SU-DHL-6 (cell line): ENCODE measurements at regions not wholly inside any gene's neighbourhood (a gene's known extent, or its start where the extent isn't known, plus 50 kb on each side); places are given as distances from the start of the nearest gene placed in this dataset.

ENCODE experiments used
- H2AFZ ChIP-seq: fragments of 200-600 bp; sonication (generic); 2 replicates; pipeline ENCODE4 v1.6.1; 2014; ENCODE audit warnings: low read depth, mild to moderate bottlenecking, moderate library complexity, mixed read lengths, antibody characterized with exemption, low read length; ENCODE audit not compliant: severe bottlenecking
- H3F3A ChIP-seq: fragments of 200-600 bp; shearing (Covaris generic); 2 replicates; pipeline ENCODE4 v1.6.0; 2016; ENCODE audit warnings: antibody characterized with exemption, mild to moderate bottlenecking; ENCODE audit not compliant: insufficient read depth
- H3K27ac ChIP-seq: fragments of 200-600 bp; sonication (generic); 2 replicates; pipeline ENCODE4 v1.5.1; 2016; ENCODE audit warnings: low read depth, mild to moderate bottlenecking, low read length, moderate library complexity, mixed read lengths
- H3K27me3 ChIP-seq: fragments of 200-600 bp; sonication (generic), shearing (Covaris generic); 2 replicates; pipeline ENCODE4 v1.6.0; 2014; ENCODE audit warnings: mild to moderate bottlenecking, low read length
- H3K36me3 ChIP-seq: fragments of 200-600 bp; sonication (generic); 2 replicates; pipeline ENCODE4 v1.6.1; 2014; ENCODE audit warnings: mild to moderate bottlenecking, low read length, mixed read lengths
- H3K4me2 ChIP-seq: fragments of 300-600, 200-600 bp; shearing (Covaris generic), sonication (generic); 2 replicates; pipeline ENCODE4 v1.6.0; 2014; ENCODE audit warnings: low read length, low read depth, mild to moderate bottlenecking; ENCODE audit not compliant: poor library complexity, severe bottlenecking
- H3K4me3 ChIP-seq: fragments of 200-600 bp; sonication (generic); 2 replicates; pipeline ENCODE4 v1.5.1; 2014; ENCODE audit warnings: antibody characterized with exemption, low read length, mild to moderate bottlenecking, mixed read lengths; ENCODE audit not compliant: insufficient read depth, poor library complexity, severe bottlenecking
- H3K79me2 ChIP-seq: fragments of 200-600 bp; sonication (generic); 2 replicates; pipeline ENCODE4 v1.6.1; 2014; ENCODE audit warnings: mild to moderate bottlenecking, low read length, moderate library complexity; ENCODE audit not compliant: insufficient read depth
- H3K9ac ChIP-seq: fragments of 200-600 bp; sonication (generic); 2 replicates; pipeline ENCODE4 v1.7.0; 2014; ENCODE audit warnings: mild to moderate bottlenecking, low read length
- H3K9me2 ChIP-seq: fragments of 200-600 bp; sonication (generic); replicated peaks from 2 replicates; pipeline ENCODE4 v1.6.1; 2014; ENCODE audit warnings: low read length; ENCODE audit not compliant: insufficient read depth
- H3K9me3 ChIP-seq: fragments of 200-600 bp; sonication (generic); 2 replicates; pipeline ENCODE4 v1.6.1; 2014; ENCODE audit warnings: low read length, mixed read lengths; ENCODE audit not compliant: insufficient read depth
- H4K20me1 ChIP-seq: fragments of 200-600 bp; sonication (generic); 2 replicates; pipeline ENCODE4 v1.6.1; 2014; ENCODE audit warnings: low read depth, mild to moderate bottlenecking, antibody characterized with exemption, low read length, moderate library complexity, mixed read lengths
- CTCF ChIP-seq: fragments of 200-600 bp; sonication (generic); IDR thresholded peaks from one replicate; pipeline ENCODE4 v1.5.1; 2017; ENCODE audit warnings: antibody characterized with exemption, mild to moderate bottlenecking, low read length, moderate library complexity; ENCODE audit not compliant: insufficient read depth, poor library complexity, severe bottlenecking
- EZH2phosphoT487 ChIP-seq: fragments of 200-600 bp; sonication (generic), shearing (Covaris generic); conservative IDR thresholded peaks from 2 replicates; pipeline ENCODE4 v1.6.1; 2018; ENCODE audit warnings: mild to moderate bottlenecking, antibody characterized with exemption, low read length, moderate library complexity, mixed read lengths

DNA sequence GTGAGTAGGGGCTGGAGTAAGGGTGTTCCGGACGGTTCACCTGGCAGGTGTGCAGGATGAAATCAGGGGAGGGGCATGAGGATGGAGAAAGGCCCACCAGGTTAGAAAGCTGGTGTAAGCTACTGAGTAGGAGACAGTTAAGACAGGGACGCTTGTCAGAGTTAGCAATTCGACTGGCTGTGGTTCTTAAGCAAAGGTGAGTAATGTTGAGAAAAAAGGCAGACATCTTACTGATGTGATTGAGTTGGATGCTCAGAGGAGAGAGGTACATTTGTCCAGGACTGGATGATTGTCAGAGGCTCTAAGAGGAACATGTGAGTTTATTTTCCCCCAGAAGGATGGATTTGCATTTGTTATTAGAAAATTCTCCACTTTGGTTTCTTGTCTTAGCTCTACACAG lies 90.5 kb upstream of the MGAT5 start:
- no peak overlapping the region for H3K4me3 ChIP-seq
- no peaks in the 10 kb centered on the region for H3K9me3 ChIP-seq
- no peak overlapping the region for H3K9ac ChIP-seq
- H3K9me2 ChIP-seq: no peaks in the 10 kb centered on the region
- H3K79me2 ChIP-seq: peaks cover 22% of the 10 kb centered on the region; the same call in 1 of the 2 replicates
- H3K4me2 ChIP-seq: no peak overlapping the region
- H2AFZ ChIP-seq: no peak overlapping the region
- H3K36me3 ChIP-seq: no peaks in the 10 kb centered on the region
- no peaks in the 10 kb centered on the region for H3F3A ChIP-seq
- H3K27ac ChIP-seq: no peak overlapping the region
- TF ChIP-seq CTCF (no peak), EZH2phosphoT487 (no peak)
- H3K27me3 ChIP-seq: no peaks in the 10 kb centered on the region
- peaks cover 12% of the 10 kb centered on the region for H4K20me1 ChIP-seq

- Histone ChIP-seq H3K9me3 (no peaks in the 10 kb centered on the region), H3K9ac (no peak overlapping the region), H3K27me3 (no peaks in the 10 kb centered on the region), H2AFZ (no peak overlapping the region), H3K27ac (no peak overlapping the region), H3K79me2 (peaks cover 28% of the 10 kb centered on the region; the same call in 1 of the 2 replicates), H3K36me3 (no peaks in the 10 kb centered on the region), H3F3A (no peaks in the 10 kb centered on the region), H3K4me3 (no peak overlapping the region), H3K4me2 (no peak overlapping the region), H3K9me2 (no peaks in the 10 kb centered on the region), H4K20me1 (peaks cover 12% of the 10 kb centered on the region)
- TF ChIP-seq EZH2phosphoT487 (no peak), CTCF (no peak)
These were observed 89.6 kb upstream of the MGAT5 start for GRCh38 chr2:134164306-134164705.

GRCh38 chr2:134167015-134167414 lies 86.9 kb upstream of the MGAT5 start:
- Histone ChIP-seq H2AFZ (no peak overlapping the region), H3K9me2 (no peaks in the 10 kb centered on the region), H3K4me3 (no peak overlapping the region), H3K27ac (no peak overlapping the region), H3K9me3 (no peaks in the 10 kb centered on the region), H3F3A (no peaks in the 10 kb centered on the region), H3K9ac (no peak overlapping the region), H3K79me2 (peaks cover 29% of the 10 kb centered on the region; the same call in 1 of the 2 replicates), H3K36me3 (no peaks in the 10 kb centered on the region), H4K20me1 (peaks cover 12% of the 10 kb centered on the region; the same call in 1 of the 2 replicates), H3K4me2 (no peak overlapping the region), H3K27me3 (no peaks in the 10 kb centered on the region)
- TF ChIP-seq EZH2phosphoT487: no peak
- TF ChIP-seq CTCF: no peak
